Astrocyte (in vitro differentiated cells and primary cell): ENCODE measurements at regions not wholly inside any gene's neighbourhood (a gene's known extent, or its start where the extent isn't known, plus 50 kb on each side); places are given as distances from the start of the nearest gene placed in this dataset.
A peak's percentile ranks its signal among the peaks of the same experiment; 100 is the strongest.

ENCODE experiments used
- DNase-seq: peaks from one replicate; pipeline ENCODE4 v3.0.0-alpha.2; 2010; ENCODE audit warnings: low read depth
- FAIRE-seq: peaks from 2 replicates; lab custom pipeline; 2011; peaks lifted over from hg19 to GRCh38; lab: Jason Lieb, UNC
- H2AFZ ChIP-seq: 2 replicates; pipeline ENCODE4 v1.6.0; 2012; ENCODE audit warnings: low read depth, low read length, inconsistent platforms
- H3K27ac ChIP-seq: 2 replicates; pipeline ENCODE4 v1.5.1; 2011; ENCODE audit warnings: low read depth, low read length, inconsistent platforms
- H3K27me3 ChIP-seq: 2 replicates; pipeline ENCODE4 v1.6.0; 2011; ENCODE audit warnings: low read length, inconsistent platforms; ENCODE audit not compliant: insufficient read depth
- H3K36me3 ChIP-seq: 2 replicates; pipeline ENCODE4 v1.5.1; 2011; ENCODE audit warnings: low read length, inconsistent platforms; ENCODE audit not compliant: insufficient read depth
- H3K4me1 ChIP-seq: 2 replicates; pipeline ENCODE4 v1.5.1; 2011; ENCODE audit warnings: low read length, inconsistent platforms; ENCODE audit not compliant: insufficient read depth
- H3K4me2 ChIP-seq: 2 replicates; pipeline ENCODE4 v1.6.0; 2012; ENCODE audit warnings: low read length, inconsistent platforms
- H3K4me3 ChIP-seq: 2 replicates; pipeline ENCODE4 v1.5.1; 2011; ENCODE audit warnings: low read depth, mild to moderate bottlenecking, low read length, inconsistent platforms; ENCODE audit not compliant: insufficient read depth
- H3K79me2 ChIP-seq: 2 replicates; pipeline ENCODE4 v1.6.0; 2012; ENCODE audit warnings: mild to moderate bottlenecking, low read length, inconsistent platforms; ENCODE audit not compliant: insufficient read depth
- H3K9ac ChIP-seq: 2 replicates; pipeline ENCODE4 v1.6.0; 2012; ENCODE audit warnings: mild to moderate bottlenecking, low read length, inconsistent platforms
- H3K9me3 ChIP-seq: 2 replicates; pipeline ENCODE4 v1.5.1; 2012; ENCODE audit warnings: low read depth, mild to moderate bottlenecking, low read length, inconsistent platforms; ENCODE audit not compliant: insufficient read depth
- H4K20me1 ChIP-seq: 2 replicates; pipeline ENCODE4 v1.6.0; 2012; ENCODE audit warnings: low read length, inconsistent platforms; ENCODE audit not compliant: insufficient read depth
- H3K27ac Mint-ChIP-seq: one replicate; pipeline ENCODE4 v1.8.0; 2021; ENCODE audit warnings: mild to moderate bottlenecking, mixed read lengths; ENCODE audit not compliant: unreplicated experiment
- H3K27me3 Mint-ChIP-seq: one replicate; pipeline ENCODE4 v1.8.0; 2021; ENCODE audit warnings: low read depth, mixed read lengths; ENCODE audit not compliant: unreplicated experiment
- H3K36me3 Mint-ChIP-seq: one replicate; pipeline ENCODE4 v1.8.0; 2021; ENCODE audit warnings: low read depth, mixed read lengths; ENCODE audit not compliant: unreplicated experiment
- H3K4me1 Mint-ChIP-seq: one replicate; pipeline ENCODE4 v1.8.0; 2021; ENCODE audit warnings: low read depth, mixed read lengths; ENCODE audit not compliant: unreplicated experiment
- H3K4me3 Mint-ChIP-seq: one replicate; pipeline ENCODE4 v1.8.0; 2021; ENCODE audit warnings: mild to moderate bottlenecking, moderate library complexity, mixed read lengths; ENCODE audit not compliant: unreplicated experiment
- H3K9me3 Mint-ChIP-seq: one replicate; pipeline ENCODE4 v1.8.0; 2021; ENCODE audit warnings: mild to moderate bottlenecking, mixed read lengths; ENCODE audit not compliant: unreplicated experiment
- CTCF ChIP-seq: IDR thresholded peaks from 2 replicates; pipeline ENCODE4 v1.5.1; 2011; ENCODE audit warnings: low read depth, mild to moderate bottlenecking, inconsistent platforms, low read length, moderate library complexity; ENCODE audit not compliant: insufficient read depth
- EZH2 ChIP-seq: IDR thresholded peaks from 2 replicates; pipeline ENCODE4 v1.6.1; 2012; ENCODE audit warnings: mild to moderate bottlenecking, low read length, inconsistent platforms; ENCODE audit not compliant: insufficient read depth

- Histone ChIP-seq H3K79me2 (no peaks in the 10 kb centered on the region), H3K27ac (no peak overlapping the region), H3K4me3 (no peak overlapping the region), H3K27me3 (no peaks in the 10 kb centered on the region), H3K9me3 (no peaks in the 10 kb centered on the region), H2AFZ (no peak overlapping the region), H3K4me2 (no peak overlapping the region), H3K9ac (no peak overlapping the region), H3K36me3 (no peaks in the 10 kb centered on the region), H3K4me1 (no peaks in the 10 kb centered on the region), H4K20me1 (no peaks in the 10 kb centered on the region)
- peak; percentile 48 for DNase-seq
- Mint-ChIP-seq H3K4me1 (no peaks in the 10 kb centered on the region), H3K9me3 (peaks cover 5% of the 10 kb centered on the region), H3K27ac (no peak overlapping the region), H3K36me3 (no peaks in the 10 kb centered on the region), H3K27me3 (peaks cover 2% of the 10 kb centered on the region), H3K4me3 (no peak overlapping the region)
- no peak for FAIRE-seq
- TF ChIP-seq CTCF = no peak
- no peak for TF ChIP-seq EZH2
Measured at GRCh38 chr2:172361360-172361759, 66.0 kb upstream of the ITGA6 start.

DNA sequence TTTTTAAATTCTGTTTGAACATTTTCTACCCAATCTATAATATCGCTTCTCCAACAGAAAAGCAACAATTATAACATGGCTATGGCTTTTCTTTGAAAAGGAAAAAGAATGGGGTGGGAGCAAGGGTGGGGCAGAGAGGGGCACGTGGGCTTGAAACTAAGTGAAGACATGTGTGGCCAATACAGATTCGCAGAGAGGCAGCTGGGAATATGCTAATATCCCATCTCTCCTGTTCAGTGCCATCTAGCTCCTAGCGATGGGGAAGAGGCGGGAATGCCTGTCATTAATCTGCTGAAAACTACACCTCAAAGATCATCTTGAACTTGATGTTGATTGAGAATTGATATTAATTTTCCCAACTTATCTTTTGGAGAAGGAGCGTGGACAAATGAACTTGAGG is 65.5 kb upstream of the ITGA6 start:
- Mint-ChIP-seq H3K9me3 (peaks cover 5% of the 10 kb centered on the region), H3K36me3 (no peaks in the 10 kb centered on the region), H3K4me3 (no peak overlapping the region), H3K27ac (no peak overlapping the region), H3K27me3 (peaks cover 2% of the 10 kb centered on the region), H3K4me1 (no peaks in the 10 kb centered on the region)
- H3K27me3 ChIP-seq = no peaks in the 10 kb centered on the region
- no peaks in the 10 kb centered on the region for H3K4me1 ChIP-seq
- TF ChIP-seq EZH2 (no peak), CTCF (no peak)
- no peak overlapping the region for H3K4me3 ChIP-seq
- no peak overlapping the region for H3K9ac ChIP-seq
- no peak overlapping the region for H2AFZ ChIP-seq
- no peaks in the 10 kb centered on the region for H3K36me3 ChIP-seq
- no peaks in the 10 kb centered on the region for H3K9me3 ChIP-seq
- H3K4me2 ChIP-seq = no peak overlapping the region
- H3K79me2 ChIP-seq = no peaks in the 10 kb centered on the region
- FAIRE-seq (no peak), DNase-seq (no peak)
- no peaks in the 10 kb centered on the region for H4K20me1 ChIP-seq
- H3K27ac ChIP-seq = no peak overlapping the region

DNA sequence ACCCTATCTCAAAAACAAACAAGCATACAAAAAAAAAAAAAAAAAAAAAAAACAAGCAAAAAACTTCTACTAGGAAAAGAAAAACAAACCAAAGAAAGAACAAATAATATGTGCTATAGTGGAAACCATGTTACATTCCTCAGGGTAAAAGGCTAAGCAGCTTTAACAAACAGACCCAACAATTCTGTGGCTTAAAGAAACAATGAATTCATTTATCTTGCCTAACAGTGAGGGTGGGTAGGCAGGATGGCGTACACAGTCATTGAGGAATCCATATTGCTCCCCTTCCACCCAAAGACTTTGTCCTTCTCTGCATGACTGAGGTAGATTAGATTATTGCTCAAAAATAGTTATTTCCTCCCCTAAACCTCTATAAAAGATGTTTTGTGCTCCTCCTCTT is 63.1 kb upstream of the ITGA6 start:
- Histone ChIP-seq H3K4me1 (no peaks in the 10 kb centered on the region), H3K27me3 (no peaks in the 10 kb centered on the region), H3K9me3 (no peaks in the 10 kb centered on the region), H3K9ac (no peak overlapping the region), H3K79me2 (no peaks in the 10 kb centered on the region), H3K36me3 (no peaks in the 10 kb centered on the region), H3K4me2 (no peak overlapping the region), H3K27ac (no peak overlapping the region), H4K20me1 (no peaks in the 10 kb centered on the region), H2AFZ (no peak overlapping the region), H3K4me3 (no peak overlapping the region)
- no peak for FAIRE-seq
- TF ChIP-seq CTCF (no peak), EZH2 (no peak)
- Mint-ChIP-seq H3K27me3 (no peaks in the 10 kb centered on the region), H3K4me3 (no peak overlapping the region), H3K9me3 (peaks cover 15% of the 10 kb centered on the region), H3K36me3 (no peaks in the 10 kb centered on the region), H3K4me1 (no peaks in the 10 kb centered on the region), H3K27ac (no peak overlapping the region)
- DNase-seq = no peak
